ENCODE measurements at regions not wholly inside any gene's neighbourhood (a gene's known extent, or its start where the extent isn't known, plus 50 kb on each side); places are given as distances from the start of the nearest gene placed in this dataset.
"Not testable (repeated sequence)": the region's sequence is repeated elsewhere in the genome, so short reads cannot be mapped to it uniquely, and the experiment has no call there.

DNA sequence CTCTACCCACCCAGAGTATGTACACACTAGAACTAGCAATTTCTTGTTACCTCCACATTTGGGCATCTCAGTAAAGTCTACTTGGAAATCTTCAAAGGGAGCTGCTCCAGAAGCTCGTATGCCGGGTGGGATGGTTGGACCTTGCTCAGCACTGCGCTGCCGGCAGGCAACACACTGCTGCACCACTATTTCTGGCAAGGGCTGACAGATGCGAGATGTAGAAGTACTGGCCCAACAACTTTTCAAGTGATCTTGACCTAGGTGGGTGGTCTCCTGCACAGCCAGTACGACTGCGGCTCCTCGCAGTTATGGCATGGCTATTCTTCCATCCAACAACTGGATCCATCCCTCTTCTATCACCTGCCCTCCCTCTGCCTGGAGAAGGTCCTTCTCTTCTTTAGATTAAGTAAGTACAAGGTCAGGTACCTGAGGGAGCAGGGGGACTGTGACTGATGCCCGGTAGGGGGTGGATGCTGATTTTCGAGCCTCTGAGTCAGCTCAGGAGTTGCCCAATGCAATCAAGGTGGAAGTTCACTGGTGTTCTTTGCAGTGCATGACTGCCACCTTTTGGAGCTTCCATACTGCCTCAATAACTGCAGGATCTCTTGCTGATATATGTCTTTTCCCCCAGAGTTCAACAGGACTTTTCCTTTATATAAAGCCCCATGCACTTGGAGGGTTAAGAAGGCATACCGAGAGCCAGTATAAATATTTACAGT, 100.4 kb upstream of the SLC1A4 start:
- TF ChIP-seq, protein P1, sequence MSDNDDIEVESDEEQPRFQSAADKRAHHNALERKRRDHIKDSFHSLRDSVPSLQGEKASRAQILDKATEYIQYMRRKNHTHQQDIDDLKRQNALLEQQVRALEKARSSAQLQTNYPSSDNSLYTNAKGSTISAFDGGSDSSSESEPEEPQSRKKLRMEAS (IDR thresholded peaks at IDR 0.05; ENCODE audit: low read depth, low read length): no peak
- TF ChIP-seq MYC (IDR thresholded peaks at IDR 0.05; ENCODE audit: low read depth, low read length): no peak
- peak; percentile 31 for TF ChIP-seq CTCF (IDR thresholded peaks at IDR 0.05; ENCODE audit: low read depth, low read length)
- TF ChIP-seq POLR2A (IDR thresholded peaks at IDR 0.05; ENCODE audit: extremely low read depth, insufficient read length): no peak
- H3K4me3 ChIP-seq (ENCODE audit: low read depth, low read length): no peak overlapping the region
- peak; percentile 67 for DNase-seq (ENCODE audit: low read depth)

DNA sequence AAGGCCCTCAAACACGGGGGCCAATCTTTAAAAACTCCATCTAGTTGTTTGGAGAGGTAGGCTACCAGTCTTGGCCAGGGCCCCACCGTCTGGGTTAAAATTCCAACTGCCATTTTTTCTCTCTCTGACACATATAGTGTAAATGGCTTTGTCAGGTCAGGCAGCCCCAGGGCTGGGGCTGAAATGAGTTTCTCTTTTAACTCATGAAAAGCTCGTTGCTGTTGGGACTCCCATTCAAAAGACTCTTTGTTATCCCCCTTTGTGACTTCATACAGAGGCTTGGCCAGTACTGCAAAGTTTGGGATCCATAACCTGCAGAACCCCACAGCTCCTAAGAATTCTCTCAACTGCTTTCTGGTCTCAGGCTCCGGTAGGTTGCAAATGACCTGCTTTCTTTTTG, 99.4 kb upstream of the SLC1A4 start:
- TF ChIP-seq, protein P1 (IDR thresholded peaks at IDR 0.05; ENCODE audit: low read depth, low read length): no peak
- TF ChIP-seq CTCF (IDR thresholded peaks at IDR 0.05; ENCODE audit: low read depth, low read length) (no peak), POLR2A (IDR thresholded peaks at IDR 0.05; ENCODE audit: extremely low read depth, insufficient read length) (no peak), MYC (IDR thresholded peaks at IDR 0.05; ENCODE audit: low read depth, low read length) (no peak)
- DNase-seq (ENCODE audit: low read depth): no peak
- no peak overlapping the region for H3K4me3 ChIP-seq (ENCODE audit: low read depth, low read length)

GRCh38 chr2:64896572-64896971, 92.6 kb upstream of the SLC1A4 start:
- not testable (repeated sequence) for H3K4me3 ChIP-seq (ENCODE audit: low read depth, low read length); DNase-seq (ENCODE audit: low read depth)

GRCh38 chr2:64899081-64899865, 89.9 kb upstream of the SLC1A4 start:
- TF ChIP-seq MYC (IDR thresholded peaks at IDR 0.05; ENCODE audit: low read depth, low read length) (no peak), CTCF (IDR thresholded peaks at IDR 0.05; ENCODE audit: low read depth, low read length) (no peak)
- DNase-seq (ENCODE audit: low read depth): no peak

GRCh38 chr2:64899876-64900275, 89.3 kb upstream of the SLC1A4 start:
- H3K4me3 ChIP-seq (ENCODE audit: low read depth, low read length): not testable (repeated sequence)
- DNase-seq (ENCODE audit: low read depth): peak; percentile 78

More at GRCh38 chr2:64899081-64899865, 89.9 kb upstream of the SLC1A4 start:
- H3K4me3 ChIP-seq (ENCODE audit: low read depth, low read length): no peak overlapping the region

- DNase-seq (ENCODE audit: low read depth): peak; percentile 86
- peak overlapping the region; percentile 13 for H3K4me3 ChIP-seq (ENCODE audit: low read depth, low read length)
- no peak for TF ChIP-seq POLR2A (IDR thresholded peaks at IDR 0.05; ENCODE audit: extremely low read depth, insufficient read length)
- TF ChIP-seq, protein P1 (IDR thresholded peaks at IDR 0.05; ENCODE audit: low read depth, low read length): peak; percentile 70
These were observed 84.5 kb upstream of the SLC1A4 start for GRCh38 chr2:64904413-64905329.

GRCh38 chr2:64905338-64906024, 83.7 kb upstream of the SLC1A4 start:
- TF ChIP-seq CTCF (IDR thresholded peaks at IDR 0.05; ENCODE audit: low read depth, low read length): no peak
- no peak for TF ChIP-seq POLR2A (IDR thresholded peaks at IDR 0.05; ENCODE audit: extremely low read depth, insufficient read length)
- TF ChIP-seq MYC (IDR thresholded peaks at IDR 0.05; ENCODE audit: low read depth, low read length): no peak
- TF ChIP-seq, protein P1 (IDR thresholded peaks at IDR 0.05; ENCODE audit: low read depth, low read length): no peak
- peak; percentile 49 for DNase-seq (ENCODE audit: low read depth)
- no peak overlapping the region for H3K4me3 ChIP-seq (ENCODE audit: low read depth, low read length)

Measured in NB4 (cell line).